HPDE6-E6E7 (cell line): ENCODE measurements at regions not wholly inside any gene's neighbourhood (a gene's known extent, or its start where the extent isn't known, plus 50 kb on each side); places are given as distances from the start of the nearest gene placed in this dataset.
"Not testable (repeated sequence)": the region's sequence is repeated elsewhere in the genome, so short reads cannot be mapped to it uniquely, and the experiment has no call there.

Experiments
- DNase-seq: peaks from one replicate; pipeline ENCODE4 v3.0.0; 2011; ENCODE audit warnings: missing footprints; ENCODE audit errors: extremely low spot score

- no peak for DNase-seq
These were observed 162.6 kb downstream of the PRKX start for GRCh38 chrX:3550871-3551270.

DNA sequence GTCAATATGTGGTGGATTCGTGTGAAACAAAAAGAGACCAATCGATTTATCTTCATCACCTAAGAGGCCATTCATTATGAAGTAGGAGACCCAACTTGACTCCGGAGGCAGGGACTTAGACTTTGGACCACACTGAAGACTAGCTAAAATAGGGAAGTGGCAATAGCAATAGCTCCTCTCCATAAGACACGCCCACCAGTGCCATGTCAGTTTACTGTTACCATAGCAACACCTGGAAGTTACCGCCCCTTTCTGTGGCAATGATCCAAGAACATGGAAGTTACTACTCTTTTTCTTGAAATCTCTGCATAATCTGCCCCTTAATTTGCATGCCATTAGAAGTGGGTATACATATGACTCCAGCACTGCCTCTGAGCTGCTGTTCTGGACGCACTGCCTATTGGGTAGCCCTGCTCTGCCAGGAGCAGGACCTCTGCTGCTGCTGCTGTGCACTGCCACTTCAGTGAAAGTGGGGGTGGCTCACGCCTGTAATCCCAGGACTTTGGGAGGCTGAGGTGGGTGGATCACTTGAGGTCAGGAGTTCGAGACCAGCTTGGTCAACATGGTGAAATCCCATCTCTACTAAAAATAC is 163.2 kb downstream of the PRKX start:
- no peak for DNase-seq

DNA sequence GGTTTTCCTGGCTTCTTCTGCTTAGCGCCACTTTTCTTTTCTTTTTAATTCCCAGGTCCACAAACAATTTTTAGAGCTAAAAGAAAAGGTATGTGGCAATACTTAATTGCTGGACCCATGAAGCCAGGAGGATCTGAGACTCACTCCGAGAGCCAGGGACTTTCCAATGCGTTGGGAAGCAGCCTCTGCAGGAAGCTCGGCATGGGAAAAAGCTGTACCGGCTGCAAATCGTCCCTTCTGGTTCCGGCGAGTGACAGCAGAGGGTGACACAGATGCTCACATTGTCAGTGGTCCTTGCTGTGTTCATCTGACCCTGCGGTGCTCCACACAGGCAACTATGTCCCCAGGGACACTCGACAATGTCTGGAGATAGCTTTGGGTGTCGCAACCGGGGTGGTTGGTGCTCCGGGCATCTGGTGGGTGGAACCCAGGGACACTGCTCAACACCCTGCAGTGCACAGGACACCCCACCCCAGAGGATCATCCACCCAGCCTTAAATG is 164.0 kb downstream of the PRKX start:
- DNase-seq: no peak

DNA sequence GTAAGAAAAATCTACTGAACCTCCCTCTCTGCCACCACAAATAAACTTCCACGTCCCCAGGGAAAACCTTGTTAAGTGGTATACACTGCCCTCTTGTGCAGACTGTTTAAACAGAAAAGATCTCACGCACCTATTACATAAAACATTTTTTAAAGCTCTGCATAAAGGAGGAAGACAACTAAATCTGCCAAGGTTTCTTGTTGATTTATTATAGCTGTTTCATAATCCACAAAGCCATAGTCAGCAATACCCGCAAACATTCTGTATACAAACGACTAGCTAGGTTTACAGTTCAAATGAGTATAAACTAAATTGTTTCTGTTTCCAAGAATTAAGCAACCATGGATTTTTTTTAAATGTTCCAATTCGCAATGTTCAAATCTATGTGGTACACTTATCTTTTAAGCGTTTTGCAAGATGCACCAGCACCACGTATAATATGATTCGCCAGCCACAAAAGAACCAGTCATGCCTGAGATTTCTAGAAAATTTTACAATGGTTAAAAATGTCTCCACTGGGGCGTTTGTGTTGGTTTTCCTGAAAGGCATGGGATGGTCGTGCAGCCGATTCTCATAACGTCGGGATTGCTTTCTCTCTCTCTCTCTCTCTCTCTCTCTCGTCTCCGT is 164.6 kb downstream of the PRKX start:
- no peak for DNase-seq

DNA sequence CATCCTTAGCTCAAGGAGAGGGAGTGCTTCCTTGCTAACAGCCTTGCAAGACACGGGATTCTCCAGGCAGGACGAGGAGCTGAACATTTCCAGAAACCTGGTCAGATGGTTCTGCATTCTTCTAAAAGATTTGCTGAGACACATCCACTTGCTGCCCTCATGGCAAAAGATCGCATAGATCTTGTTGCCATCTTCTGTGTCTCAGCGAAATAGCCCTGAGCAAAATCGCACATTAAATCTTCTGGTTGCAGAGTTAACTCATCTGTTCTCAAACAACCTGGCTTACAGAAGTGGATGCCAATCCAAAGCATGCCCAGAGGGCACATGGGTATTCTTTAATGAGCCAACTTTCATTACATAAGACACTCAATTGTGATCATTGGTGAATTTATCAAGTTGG is 167.5 kb downstream of the PRKX start:
- DNase-seq: no peak

GRCh38 chrX:3541336-3541735 is 172.1 kb downstream of the PRKX start:
- no peak for DNase-seq

DNA sequence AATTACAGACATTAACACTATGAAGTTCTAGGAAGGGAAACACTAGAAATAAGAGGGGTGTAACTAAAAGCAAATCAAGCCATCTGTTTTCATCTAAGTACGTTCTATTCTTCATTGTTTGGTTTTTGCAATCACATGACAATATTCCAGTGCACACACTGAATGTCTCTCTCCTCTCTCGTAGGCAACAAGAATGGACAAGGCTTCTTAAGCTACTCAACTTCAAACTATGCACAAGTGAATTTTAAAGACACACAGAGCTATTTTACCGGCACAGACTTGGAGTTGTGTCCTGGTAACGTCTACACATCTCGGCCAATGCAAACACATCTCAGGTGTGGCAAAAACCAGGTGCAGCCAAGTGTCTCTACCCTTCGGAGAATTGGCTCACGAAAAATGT is 173.3 kb downstream of the PRKX start:
- no peak for DNase-seq

GRCh38 chrX:3532581-3533085 is 180.8 kb downstream of the PRKX start:
- no peak for DNase-seq

- DNase-seq: not testable (repeated sequence)
These were observed 182.0 kb downstream of the PRKX start for GRCh38 chrX:3531435-3531834.

DNA sequence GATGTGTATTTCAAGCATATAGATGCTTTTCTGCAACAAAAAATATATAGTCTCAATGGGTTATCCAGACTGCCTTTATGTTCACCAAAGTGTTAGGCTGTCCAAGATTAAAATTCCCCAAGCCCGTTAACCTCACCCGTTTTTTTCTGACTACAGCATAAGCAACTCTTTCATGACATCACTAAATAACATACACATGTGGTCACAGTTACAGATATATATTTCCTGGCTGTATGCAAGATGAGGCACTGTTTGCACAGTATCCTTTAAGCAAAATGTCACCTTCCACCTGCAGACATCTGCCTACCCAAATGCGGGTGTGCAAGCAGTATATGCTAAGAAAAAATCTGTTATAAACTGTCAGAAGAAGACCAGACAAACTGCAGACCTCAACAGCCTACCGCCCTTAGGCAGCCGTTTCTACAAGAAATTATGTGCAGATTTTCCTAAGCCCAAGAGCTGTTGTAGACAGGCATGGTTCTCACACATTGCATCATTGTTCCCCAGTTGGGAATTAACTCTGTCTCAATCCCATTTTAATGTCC is 183.1 kb upstream of the MXRA5 start:
- DNase-seq: no peak

- no peak for DNase-seq
These were observed 181.4 kb upstream of the MXRA5 start for GRCh38 chrX:3527811-3528210.

DNA sequence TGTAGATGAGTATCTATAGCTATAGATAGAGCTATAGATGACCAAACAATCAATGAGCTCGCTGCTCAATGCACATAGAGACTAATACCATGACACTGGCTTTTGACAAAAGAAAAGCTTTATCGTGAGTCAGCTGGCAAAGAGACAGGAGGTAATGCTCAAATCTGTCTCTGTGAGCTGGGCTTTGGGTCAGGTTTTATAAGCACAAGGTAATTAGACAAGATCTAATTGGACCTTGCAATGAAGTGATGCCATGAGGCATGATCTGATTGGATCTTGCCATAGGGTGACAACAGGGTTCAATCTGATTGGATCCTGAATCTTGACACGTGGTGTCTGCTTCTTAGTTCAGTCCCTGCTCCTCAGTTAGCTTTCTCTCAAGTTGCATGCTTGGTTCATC is 180.7 kb upstream of the MXRA5 start:
- DNase-seq: no peak

GRCh38 chrX:3526731-3527130 is 180.3 kb upstream of the MXRA5 start:
- DNase-seq: no peak

DNA sequence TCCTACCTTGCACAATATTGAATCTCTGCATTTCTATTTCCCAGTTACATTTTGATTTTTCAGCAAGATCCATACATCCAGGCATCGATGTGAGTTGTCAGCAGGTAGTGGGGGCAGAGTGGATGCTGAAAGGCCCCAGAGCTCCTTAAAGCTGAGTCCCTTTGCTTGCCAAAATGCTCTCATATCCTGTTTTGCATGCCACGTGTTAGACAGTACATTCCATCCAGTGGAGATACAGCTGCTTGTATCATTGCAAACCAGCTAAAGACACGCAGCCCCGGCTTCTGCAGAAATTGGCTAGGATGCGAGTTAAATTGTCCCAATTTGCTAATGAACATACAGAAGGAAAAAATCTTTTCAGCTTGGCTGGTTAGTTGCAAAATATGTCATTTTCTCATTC is 179.6 kb upstream of the MXRA5 start:
- DNase-seq: no peak

- no peak for DNase-seq
These were observed 175.7 kb upstream of the MXRA5 start for GRCh38 chrX:3522101-3522650.

- no peak for DNase-seq
These were observed 174.9 kb upstream of the MXRA5 start for GRCh38 chrX:3521396-3521795.

GRCh38 chrX:3520982-3521381 is 174.5 kb upstream of the MXRA5 start:
- DNase-seq: no peak

GRCh38 chrX:3520458-3520857 is 174.0 kb upstream of the MXRA5 start:
- no peak for DNase-seq

DNA sequence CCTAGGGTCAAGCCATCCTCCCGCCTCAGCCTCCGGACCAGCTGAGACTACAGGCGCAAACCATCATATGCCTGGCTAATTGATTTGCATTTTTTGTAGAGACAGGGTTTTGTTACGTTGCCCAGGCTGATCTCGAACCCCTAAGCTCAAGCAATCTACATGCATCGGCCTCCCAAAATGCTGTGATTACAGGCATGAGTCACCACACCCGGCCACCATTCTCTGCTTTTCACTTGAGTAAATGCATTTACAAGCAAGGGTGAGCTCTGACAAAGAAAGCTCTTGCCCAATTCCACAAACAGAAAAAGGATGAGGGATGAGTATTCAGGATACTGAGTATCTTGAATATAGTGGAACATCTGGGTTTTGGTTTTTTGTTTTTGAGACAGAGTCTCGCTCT is 172.9 kb upstream of the MXRA5 start:
- not testable (repeated sequence) for DNase-seq

DNA sequence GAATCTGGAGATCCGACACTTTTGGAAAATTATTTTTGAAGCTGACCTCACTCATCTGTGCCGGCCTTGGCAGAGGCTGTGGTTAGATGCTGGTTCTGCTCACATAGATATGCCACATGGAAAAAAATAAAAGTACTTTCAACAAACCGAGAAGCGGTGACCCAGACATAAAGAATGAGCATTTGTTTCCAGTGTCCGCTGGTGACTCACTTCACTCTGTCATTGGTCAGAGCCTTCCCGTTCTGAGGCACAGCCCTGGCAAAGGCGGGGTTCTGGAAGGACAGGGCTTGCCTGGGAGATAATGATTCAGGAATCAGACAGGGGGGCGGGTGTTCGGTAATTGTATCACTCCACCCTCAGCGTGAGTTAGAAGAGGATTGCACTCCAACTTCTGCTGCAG is 172.4 kb upstream of the MXRA5 start:
- peak; percentile 14 for DNase-seq

GRCh38 chrX:3516051-3516541 is 169.6 kb upstream of the MXRA5 start:
- DNase-seq: no peak

DNA sequence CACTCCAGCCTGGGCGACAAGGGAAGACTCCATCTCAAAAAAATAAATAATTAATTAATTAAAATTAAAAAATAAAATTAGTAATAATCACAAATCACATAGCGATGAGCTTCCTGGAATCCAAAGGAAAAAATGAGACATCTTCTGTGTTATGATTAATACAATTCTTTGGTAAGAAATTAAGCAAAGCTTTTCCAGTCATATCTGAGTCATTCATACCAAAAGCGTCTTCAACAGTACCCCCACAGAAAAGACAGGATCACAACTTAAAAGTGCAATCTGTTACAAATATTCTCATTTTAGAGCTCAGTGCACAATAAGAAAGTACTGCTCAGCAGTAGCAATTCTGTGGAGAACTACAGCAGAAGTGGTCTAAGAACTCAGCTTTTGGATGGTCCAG is 168.5 kb upstream of the MXRA5 start:
- DNase-seq: no peak

- not testable (repeated sequence) for DNase-seq
These were observed 165.7 kb upstream of the MXRA5 start for GRCh38 chrX:3512150-3512549.
